ENCODE measurements at regions not wholly inside any gene's neighbourhood (a gene's known extent, or its start where the extent isn't known, plus 50 kb on each side); places are given as distances from the start of the nearest gene placed in this dataset.

- WGBS, 5 donors, result 82 to 89% (median 85%) methylated on average over 14 of the region's 14 CpGs
- no peak for DNase-seq
- Histone ChIP-seq H3K4me1 (no peaks in the 10 kb centered on the region), H3K36me3 (no peaks in the 10 kb centered on the region), H3K4me3 (no peak overlapping the region), H3K27ac (no peak overlapping the region), H3K27me3 (replicated peaks in 1 of 7) (no peaks in the 10 kb centered on the region), H3K9me3 (peaks cover 0 to under 1% (median 0%) of the 10 kb centered on the region in 8 donors)
- intact Hi-C loops (cut with DNase I; ENCODE audit: low total_unique reads), result no loop called here
- no peak for TF ChIP-seq POLR2AphosphoS5 (IDR thresholded peaks at IDR 0.05)
- no peak for TF ChIP-seq CTCF (IDR thresholded peaks at IDR 0.05 in 8 of 11, conservative IDR thresholded peaks at IDR 0.05 in 3 of 11)
Observed at GRCh38 chr12:125493704-125494308, 428.6 kb downstream of the AACS start.

- H3K36me3 ChIP-seq, result no peaks in the 10 kb centered on the region
- H3K4me3 ChIP-seq, result no peak overlapping the region
- H3K9me3 ChIP-seq, result peaks cover 0 to 4% (median 0%) of the 10 kb centered on the region in 8 donors
- intact Hi-C loops (cut with DNase I; ENCODE audit: low total_unique reads), result no loop called here
- no peaks in the 10 kb centered on the region for H3K4me1 ChIP-seq
- no peak for DNase-seq
- no peak for TF ChIP-seq CTCF (IDR thresholded peaks at IDR 0.05 in 8 of 11, conservative IDR thresholded peaks at IDR 0.05 in 3 of 11)
- no peak for TF ChIP-seq POLR2A (IDR thresholded peaks at IDR 0.05)
- TF ChIP-seq POLR2AphosphoS5 (IDR thresholded peaks at IDR 0.05), result no peak
- 59 to 86% (median 72%) methylated on average over 6 of the region's 6 CpGs for WGBS, 5 donors
- H3K27ac ChIP-seq, result no peak overlapping the region
- no peaks in the 10 kb centered on the region for H3K27me3 ChIP-seq (replicated peaks in 1 of 7)
Observed at GRCh38 chr12:125503128-125503527, 437.9 kb downstream of the AACS start.

GRCh38 chr12:125509195-125509594, 444.0 kb downstream of the AACS start:
- H3K4me1 ChIP-seq, result no peaks in the 10 kb centered on the region
- no peaks in the 10 kb centered on the region for H3K27me3 ChIP-seq (replicated peaks in 1 of 7)
- no peak for TF ChIP-seq POLR2A (IDR thresholded peaks at IDR 0.05)
- no peak for TF ChIP-seq POLR2AphosphoS5 (IDR thresholded peaks at IDR 0.05)
- TF ChIP-seq CTCF (IDR thresholded peaks at IDR 0.05 in 8 of 11, conservative IDR thresholded peaks at IDR 0.05 in 3 of 11), result no peak
- H3K9me3 ChIP-seq, result peaks cover 0 to 4% (median 0%) of the 10 kb centered on the region in 8 donors
- DNase-seq, result no peak
- intact Hi-C loops (cut with DNase I; ENCODE audit: low total_unique reads), result no loop called here
- no peak overlapping the region for H3K27ac ChIP-seq
- no peak overlapping the region for H3K4me3 ChIP-seq
- WGBS, 5 donors, result 87 to 93% (median 90%) methylated on average over 6 of the region's 6 CpGs
- no peaks in the 10 kb centered on the region for H3K36me3 ChIP-seq

GRCh38 chr12:125512541-125513298, 447.5 kb downstream of the AACS start:
- DNase-seq, result no peak
- WGBS, 5 donors, result 40 to 49% (median 46%) methylated on average over 11 to 12 of the region's 12 CpGs
- TF ChIP-seq POLR2A (IDR thresholded peaks at IDR 0.05), result no peak
- TF ChIP-seq CTCF (IDR thresholded peaks at IDR 0.05 in 8 of 11, conservative IDR thresholded peaks at IDR 0.05 in 3 of 11), result no peak
- no peak for TF ChIP-seq POLR2AphosphoS5 (IDR thresholded peaks at IDR 0.05)
- Histone ChIP-seq H3K4me3 (no peak overlapping the region), H3K27ac (no peak overlapping the region), H3K36me3 (no peaks in the 10 kb centered on the region), H3K9me3 (peaks cover 0 to 3% (median 0%) of the 10 kb centered on the region in 8 donors), H3K27me3 (replicated peaks in 1 of 7) (no peaks in the 10 kb centered on the region), H3K4me1 (no peaks in the 10 kb centered on the region)
- intact Hi-C loops (cut with DNase I; ENCODE audit: low total_unique reads), result no loop called here
